H1 (cell line): ENCODE measurements at regions not wholly inside any gene's neighbourhood (a gene's known extent, or its start where the extent isn't known, plus 50 kb on each side); places are given as distances from the start of the nearest gene placed in this dataset.

Source experiments
- CHD7 ChIP-seq: fragments of 300-600 bp; sonication (generic); IDR thresholded peaks from 2 replicates; pipeline ENCODE4 v1.7.1; 2012; ENCODE audit warnings: low read length, moderate library complexity, mild to moderate bottlenecking, inconsistent platforms; ENCODE audit not compliant: insufficient replicate concordance

GRCh38 chr4:177250056-177250696 lies 59.5 kb upstream of the NEIL3 start (continued):
- no peak for TF ChIP-seq CHD7
